ENCODE measurements at regions not wholly inside any gene's neighbourhood (a gene's known extent, or its start where the extent isn't known, plus 50 kb on each side); places are given as distances from the start of the nearest gene placed in this dataset.

DNA sequence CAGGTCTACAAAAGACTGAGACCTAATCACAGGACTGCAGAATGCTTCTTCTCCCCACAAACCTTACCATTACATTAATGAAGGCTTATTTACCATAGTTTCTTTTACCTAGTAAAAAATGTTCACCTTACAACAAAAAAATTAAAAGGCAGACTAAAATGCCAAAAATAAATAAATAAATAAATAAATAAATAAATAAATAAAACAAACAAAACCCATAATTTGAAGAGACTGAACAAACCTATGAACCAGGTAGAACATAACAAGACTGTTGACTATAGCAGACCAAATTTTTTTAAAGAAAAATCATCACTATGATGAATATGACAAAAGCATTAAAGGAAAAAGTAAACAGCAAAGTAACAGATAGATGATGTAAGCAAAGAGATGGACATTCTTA is 946.3 kb downstream of the EPHA7 start:
- no peak for DNase-seq (ENCODE audit: low read depth in 2 of 2)
- H3K4me2 ChIP-seq (ENCODE audit: extremely low read depth, insufficient read depth, low read length), result no peak overlapping the region

DNA sequence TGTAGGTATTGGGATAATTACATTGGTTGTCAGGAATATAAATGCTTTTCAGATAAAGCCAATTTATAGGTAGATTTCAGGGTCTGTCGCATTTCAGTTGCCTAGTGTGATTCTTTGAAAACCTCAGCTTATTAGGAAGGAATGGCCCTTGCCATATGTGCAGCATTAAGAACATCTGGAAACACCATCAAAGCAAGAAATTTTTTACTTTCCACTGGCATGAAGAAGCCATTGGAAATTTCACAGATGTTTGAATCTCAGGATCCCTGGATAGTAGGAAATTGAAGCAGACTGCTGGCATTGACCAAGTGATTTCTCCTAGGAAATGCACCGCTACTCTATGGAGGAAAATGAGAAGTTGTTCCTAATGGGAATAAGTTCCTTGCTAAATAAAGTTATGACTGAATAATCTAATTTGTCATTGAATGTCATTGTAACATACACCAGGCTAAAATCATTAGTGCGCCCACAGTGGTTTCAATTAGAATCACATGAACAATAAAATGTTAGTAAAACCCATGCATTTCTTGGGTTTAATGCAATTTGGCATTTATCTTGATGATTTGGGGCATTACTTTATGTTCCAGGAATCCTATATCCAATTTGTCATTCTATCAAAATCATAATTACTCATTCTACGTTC is 950.1 kb downstream of the EPHA7 start:
- Histone ChIP-seq H3K4me3 (replicated peaks in 1 of 4; ENCODE audit: control extremely low read depth in 1 of 4, insufficient read depth in 1 of 4, low read depth in 3 of 4, low read length in 4 of 4) (no peak overlapping the region), H3K9ac (ENCODE audit: insufficient read depth, low read length) (no peak overlapping the region), H4K20me1 (ENCODE audit: control insufficient read depth, extremely low read depth, insufficient read depth, low read length) (no peaks in the 10 kb centered on the region), H3K27ac (ENCODE audit: insufficient read depth, low read length) (no peak overlapping the region), H3K36me3 (ENCODE audit: control insufficient read depth, insufficient read depth, low read length) (no peaks in the 10 kb centered on the region), H3K9me3 (ENCODE audit: control insufficient read depth, insufficient read depth, low read depth, low read length) (no peaks in the 10 kb centered on the region), H3K79me2 (ENCODE audit: control insufficient read depth, insufficient read depth, low read length) (no peaks in the 10 kb centered on the region), H2AFZ (ENCODE audit: low read length) (no peak overlapping the region), H3K4me2 (ENCODE audit: extremely low read depth, insufficient read depth, low read length) (no peak overlapping the region), H3K4me1 (ENCODE audit: control insufficient read depth, extremely low read depth, insufficient read depth, low read length) (no peaks in the 10 kb centered on the region), H3K27me3 (ENCODE audit: control insufficient read depth, insufficient read depth, low read length) (no peaks in the 10 kb centered on the region)
- no peak for DNase-seq (ENCODE audit: low read depth in 2 of 2)
- TF ChIP-seq EZH2 (IDR thresholded peaks at IDR 0.05; ENCODE audit: low read length, missing control alignments), result no peak
- TF ChIP-seq, protein P1, sequence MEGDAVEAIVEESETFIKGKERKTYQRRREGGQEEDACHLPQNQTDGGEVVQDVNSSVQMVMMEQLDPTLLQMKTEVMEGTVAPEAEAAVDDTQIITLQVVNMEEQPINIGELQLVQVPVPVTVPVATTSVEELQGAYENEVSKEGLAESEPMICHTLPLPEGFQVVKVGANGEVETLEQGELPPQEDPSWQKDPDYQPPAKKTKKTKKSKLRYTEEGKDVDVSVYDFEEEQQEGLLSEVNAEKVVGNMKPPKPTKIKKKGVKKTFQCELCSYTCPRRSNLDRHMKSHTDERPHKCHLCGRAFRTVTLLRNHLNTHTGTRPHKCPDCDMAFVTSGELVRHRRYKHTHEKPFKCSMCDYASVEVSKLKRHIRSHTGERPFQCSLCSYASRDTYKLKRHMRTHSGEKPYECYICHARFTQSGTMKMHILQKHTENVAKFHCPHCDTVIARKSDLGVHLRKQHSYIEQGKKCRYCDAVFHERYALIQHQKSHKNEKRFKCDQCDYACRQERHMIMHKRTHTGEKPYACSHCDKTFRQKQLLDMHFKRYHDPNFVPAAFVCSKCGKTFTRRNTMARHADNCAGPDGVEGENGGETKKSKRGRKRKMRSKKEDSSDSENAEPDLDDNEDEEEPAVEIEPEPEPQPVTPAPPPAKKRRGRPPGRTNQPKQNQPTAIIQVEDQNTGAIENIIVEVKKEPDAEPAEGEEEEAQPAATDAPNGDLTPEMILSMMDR (conservative IDR thresholded peaks at IDR 0.05 in 1 of 2, IDR thresholded peaks at IDR 0.05 in 1 of 2; ENCODE audit: low read depth in 1 of 2, low read length in 2 of 2), result no peak

More for the DNA sequence above, 946.3 kb downstream of the EPHA7 start:
- no peaks in the 10 kb centered on the region for H3K27me3 ChIP-seq (ENCODE audit: control insufficient read depth, insufficient read depth, low read length)
- TF ChIP-seq, protein P1 (conservative IDR thresholded peaks at IDR 0.05 in 1 of 2, IDR thresholded peaks at IDR 0.05 in 1 of 2; ENCODE audit: low read depth in 1 of 2, low read length in 2 of 2), result no peak
- TF ChIP-seq EZH2 (IDR thresholded peaks at IDR 0.05; ENCODE audit: low read length, missing control alignments), result no peak
- H3K4me1 ChIP-seq (ENCODE audit: control insufficient read depth, extremely low read depth, insufficient read depth, low read length), result no peaks in the 10 kb centered on the region
- H2AFZ ChIP-seq (ENCODE audit: low read length), result no peak overlapping the region
- H3K9me3 ChIP-seq (ENCODE audit: control insufficient read depth, insufficient read depth, low read depth, low read length), result no peaks in the 10 kb centered on the region
- no peak overlapping the region for H3K9ac ChIP-seq (ENCODE audit: insufficient read depth, low read length)
- no peaks in the 10 kb centered on the region for H4K20me1 ChIP-seq (ENCODE audit: control insufficient read depth, extremely low read depth, insufficient read depth, low read length)
- H3K36me3 ChIP-seq (ENCODE audit: control insufficient read depth, insufficient read depth, low read length), result no peaks in the 10 kb centered on the region
- H3K27ac ChIP-seq (ENCODE audit: insufficient read depth, low read length), result no peak overlapping the region
- no peaks in the 10 kb centered on the region for H3K79me2 ChIP-seq (ENCODE audit: control insufficient read depth, insufficient read depth, low read length)
- H3K4me3 ChIP-seq (replicated peaks in 1 of 4; ENCODE audit: control extremely low read depth in 1 of 4, insufficient read depth in 1 of 4, low read depth in 3 of 4, low read length in 4 of 4), result no peak overlapping the region

DNA sequence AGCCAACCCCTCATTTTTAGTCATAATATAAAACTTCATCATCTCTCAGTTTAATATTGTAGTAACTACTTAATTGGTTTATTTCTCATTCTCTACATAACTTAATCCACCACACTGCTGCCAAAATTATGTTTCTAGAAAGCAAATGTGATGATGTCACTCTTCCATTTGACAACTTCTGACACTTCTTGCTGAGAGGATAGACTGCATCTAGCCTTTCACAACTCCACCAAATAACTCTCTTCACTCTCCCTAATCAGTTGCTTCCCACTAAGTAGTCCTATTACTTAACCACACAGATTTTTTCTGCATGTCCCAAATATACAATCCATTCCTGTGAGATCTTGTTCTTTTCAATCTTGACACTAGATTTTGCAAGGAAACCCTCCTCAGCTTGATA is 951.3 kb downstream of the EPHA7 start:
- Histone ChIP-seq H3K27ac (ENCODE audit: insufficient read depth, low read length) (no peak overlapping the region), H3K36me3 (ENCODE audit: control insufficient read depth, insufficient read depth, low read length) (no peaks in the 10 kb centered on the region), H3K79me2 (ENCODE audit: control insufficient read depth, insufficient read depth, low read length) (no peaks in the 10 kb centered on the region), H3K4me3 (replicated peaks in 1 of 4; ENCODE audit: control extremely low read depth in 1 of 4, insufficient read depth in 1 of 4, low read depth in 3 of 4, low read length in 4 of 4) (no peak overlapping the region), H3K4me1 (ENCODE audit: control insufficient read depth, extremely low read depth, insufficient read depth, low read length) (no peaks in the 10 kb centered on the region), H3K4me2 (ENCODE audit: extremely low read depth, insufficient read depth, low read length) (no peak overlapping the region), H2AFZ (ENCODE audit: low read length) (no peak overlapping the region), H3K27me3 (ENCODE audit: control insufficient read depth, insufficient read depth, low read length) (no peaks in the 10 kb centered on the region), H4K20me1 (ENCODE audit: control insufficient read depth, extremely low read depth, insufficient read depth, low read length) (no peaks in the 10 kb centered on the region), H3K9me3 (ENCODE audit: control insufficient read depth, insufficient read depth, low read depth, low read length) (no peaks in the 10 kb centered on the region), H3K9ac (ENCODE audit: insufficient read depth, low read length) (no peak overlapping the region)
- TF ChIP-seq EZH2 (IDR thresholded peaks at IDR 0.05; ENCODE audit: low read length, missing control alignments), result no peak
- TF ChIP-seq, protein P1 (conservative IDR thresholded peaks at IDR 0.05 in 1 of 2, IDR thresholded peaks at IDR 0.05 in 1 of 2; ENCODE audit: low read depth in 1 of 2, low read length in 2 of 2), result no peak
- DNase-seq (ENCODE audit: low read depth in 2 of 2), result peak in 1 of 2 donors; percentile 16

Measured in fibroblast of lung (primary cell).